D721Med (cell line): ENCODE measurements at regions not wholly inside any gene's neighbourhood (a gene's known extent, or its start where the extent isn't known, plus 50 kb on each side); places are given as distances from the start of the nearest gene placed in this dataset.

ENCODE experiments used
- DNase-seq: peaks from one replicate; pipeline ENCODE4 v3.0.0; 2011; ENCODE audit warnings: low spot score; ENCODE audit not compliant: insufficient read length
- FAIRE-seq: peaks from 2 replicates; lab custom pipeline; 2011; peaks lifted over from hg19 to GRCh38; lab: Jason Lieb, UNC
- CTCF ChIP-seq: IDR thresholded peaks from 2 replicates; pipeline ENCODE4 v1.5.1; 2012; ENCODE audit warnings: mild to moderate bottlenecking, control low read depth; ENCODE audit not compliant: insufficient read depth; ENCODE audit errors: missing control alignments

DNA sequence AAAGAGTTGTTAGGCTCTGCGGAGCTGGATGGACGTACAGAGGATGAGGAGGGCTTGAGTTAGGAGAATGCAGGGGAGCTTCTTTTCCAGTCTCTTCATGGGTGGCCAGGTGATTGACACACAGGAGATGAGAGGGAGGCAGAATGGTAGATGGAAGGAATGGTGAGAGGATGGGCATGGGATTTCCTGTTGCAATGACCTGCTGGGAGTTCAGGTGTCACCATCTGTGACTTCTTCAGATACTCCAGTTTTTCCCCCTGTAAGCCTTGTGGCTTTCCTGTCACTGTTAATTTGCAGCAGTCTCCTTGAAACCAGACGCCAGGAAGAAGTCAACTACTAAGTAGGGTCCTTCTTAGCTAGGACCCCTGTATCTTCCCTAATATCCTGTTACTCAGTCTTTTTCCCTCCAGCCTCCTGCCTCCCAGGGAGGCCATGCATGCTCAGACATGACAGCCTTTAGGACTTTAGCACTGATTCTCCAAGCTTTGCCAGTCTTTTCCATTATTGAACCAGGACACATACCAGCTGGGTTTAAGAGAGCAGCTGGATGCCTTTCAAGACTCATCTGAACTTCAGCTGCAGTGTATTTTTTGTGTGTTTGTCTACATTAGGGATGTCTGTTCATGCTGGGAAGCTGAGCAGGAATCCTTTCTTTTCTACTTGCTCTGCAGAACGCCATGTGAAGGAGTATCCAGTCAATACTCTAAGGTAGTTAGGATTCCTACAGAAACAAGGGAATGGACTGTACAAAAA lies 67.2 kb upstream of the CD180 start:
- DNase-seq: no peak
- no peak for FAIRE-seq
- no peak for TF ChIP-seq CTCF

DNA sequence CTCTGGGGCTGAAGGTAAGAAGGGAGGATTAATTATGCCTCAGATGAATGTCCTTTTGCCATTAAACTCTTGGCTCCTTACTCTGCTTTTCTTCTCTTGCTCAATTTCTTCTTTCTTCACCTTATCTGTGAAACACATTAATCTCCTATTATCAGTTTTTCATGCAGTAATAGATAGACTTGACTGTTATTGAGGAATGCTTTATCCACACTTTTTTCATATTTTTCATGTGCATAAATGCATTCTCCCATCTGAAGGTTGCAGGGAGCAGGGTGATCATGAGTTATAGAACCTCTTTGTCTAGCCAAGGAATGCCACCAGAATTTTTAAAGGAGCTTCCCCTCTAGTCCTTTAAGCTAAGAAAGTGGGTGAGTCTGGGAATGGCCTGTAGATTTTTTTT lies 66.4 kb upstream of the CD180 start:
- TF ChIP-seq CTCF: no peak
- FAIRE-seq (no peak), DNase-seq (no peak)

DNA sequence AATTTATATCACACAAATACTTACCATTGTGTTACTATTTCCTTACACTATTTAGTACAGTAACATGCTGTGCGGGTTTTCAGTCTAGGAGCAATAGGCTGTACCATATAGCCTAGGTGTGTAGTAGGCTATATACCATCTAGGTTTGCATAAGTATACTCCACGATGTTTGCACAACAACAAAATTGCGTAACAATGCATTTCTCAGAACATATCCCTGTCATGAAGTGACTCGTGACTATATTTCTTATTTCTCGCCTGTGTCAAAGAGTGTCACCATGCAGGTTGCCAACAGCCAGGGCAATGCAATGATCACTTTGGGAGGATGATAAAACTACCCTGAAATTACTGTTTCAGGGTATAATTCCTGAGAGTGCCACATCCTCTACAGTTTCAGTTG lies 65.6 kb upstream of the CD180 start:
- TF ChIP-seq CTCF: no peak
- FAIRE-seq: no peak
- no peak for DNase-seq

GRCh38 chr5:67259548-67260215 lies 63.1 kb upstream of the CD180 start:
- DNase-seq (no peak), FAIRE-seq (no peak)
- no peak for TF ChIP-seq CTCF

DNA sequence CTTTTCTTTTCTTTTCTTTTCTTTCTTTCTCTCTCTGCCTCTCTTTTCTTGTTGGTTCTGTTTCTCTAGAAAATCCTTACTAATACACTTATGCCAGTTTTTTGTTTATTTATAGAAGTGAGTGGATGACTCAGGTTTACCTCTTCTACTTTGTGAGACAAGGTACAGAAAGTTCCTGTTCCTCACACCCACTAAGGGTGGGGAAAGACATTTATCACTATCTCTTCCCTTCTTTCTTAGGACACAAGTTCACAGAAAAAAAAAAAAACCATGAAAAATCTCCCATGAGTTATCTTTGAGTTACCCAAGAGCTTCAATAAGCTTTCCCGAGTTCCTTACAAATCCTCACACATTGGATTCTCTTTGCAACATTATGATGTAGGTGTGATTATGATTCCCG lies 60.9 kb upstream of the CD180 start:
- FAIRE-seq (no peak), DNase-seq (no peak)
- no peak for TF ChIP-seq CTCF

DNA sequence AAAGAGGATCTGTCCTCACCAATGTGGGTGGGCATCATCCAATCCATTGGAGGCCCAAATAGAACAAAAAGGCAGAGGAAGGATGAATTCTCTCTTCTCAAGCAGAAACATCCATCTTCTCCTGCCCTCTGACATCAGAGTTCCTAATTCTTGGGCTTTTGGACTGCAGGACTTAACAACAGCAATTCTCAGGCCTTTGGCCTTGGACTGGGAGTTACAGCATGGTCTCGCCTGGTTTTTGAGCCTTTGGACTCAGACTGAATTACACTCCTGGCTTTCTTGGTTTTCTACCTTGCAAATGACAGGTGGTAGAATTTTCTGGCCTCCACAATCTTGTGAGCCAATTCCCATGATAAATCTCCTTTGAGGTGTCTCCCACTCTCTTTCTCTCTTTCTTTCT lies 60.5 kb upstream of the CD180 start:
- no peak for DNase-seq
- no peak for FAIRE-seq
- no peak for TF ChIP-seq CTCF

- FAIRE-seq (no peak), DNase-seq (no peak)
- TF ChIP-seq CTCF: no peak
Observed at GRCh38 chr5:67255881-67256280, 59.3 kb upstream of the CD180 start.
